Glomerular endothelial cell (primary cell): ENCODE measurements at regions not wholly inside any gene's neighbourhood (a gene's known extent, or its start where the extent isn't known, plus 50 kb on each side); places are given as distances from the start of the nearest gene placed in this dataset.
"Not testable (repeated sequence)": the region's sequence is repeated elsewhere in the genome, so short reads cannot be mapped to it uniquely, and the experiment has no call there.

ENCODE experiments used
- DNase-seq: peaks from one replicate; pipeline ENCODE4 v3.0.0-alpha.2; 2011; ENCODE audit warnings: low read depth, low spot score; ENCODE audit errors: extremely low read depth

GRCh38 chr13:105773241-105773640 is 762.2 kb downstream of the EFNB2 start:
- DNase-seq = no peak

- DNase-seq = no peak
Measured at GRCh38 chr13:105764486-105764885, 771.0 kb downstream of the EFNB2 start.

- no peak for DNase-seq
Measured at GRCh38 chr13:105763851-105764250, 771.6 kb downstream of the EFNB2 start.

- no peak for DNase-seq
Measured at GRCh38 chr13:105762096-105762495, 773.4 kb downstream of the EFNB2 start.

GRCh38 chr13:105758918-105759860 is 776.3 kb downstream of the EFNB2 start:
- DNase-seq = no peak

- DNase-seq = no peak
Measured at GRCh38 chr13:105740739-105741138, 794.7 kb downstream of the EFNB2 start.

- no peak for DNase-seq
Measured at GRCh38 chr13:105737688-105738087, 797.8 kb downstream of the EFNB2 start.

- DNase-seq = no peak
Measured at GRCh38 chr13:105735281-105735680, 800.2 kb downstream of the EFNB2 start.

GRCh38 chr13:105732806-105733529 is 802.5 kb downstream of the EFNB2 start:
- DNase-seq = no peak

- DNase-seq = no peak
Measured at GRCh38 chr13:105725887-105726286, 809.6 kb downstream of the EFNB2 start.

- no peak for DNase-seq
Measured at GRCh38 chr13:105721016-105721415, 814.4 kb downstream of the EFNB2 start.

GRCh38 chr13:105719859-105720258 is 815.6 kb downstream of the EFNB2 start:
- no peak for DNase-seq

- DNase-seq = no peak
Measured at GRCh38 chr13:105709181-105709580, 826.3 kb downstream of the EFNB2 start.

- no peak for DNase-seq
Measured at GRCh38 chr13:105703843-105704242, 831.6 kb downstream of the EFNB2 start.

- no peak for DNase-seq
Measured at GRCh38 chr13:105702441-105702840, 833.0 kb downstream of the EFNB2 start.

GRCh38 chr13:105692769-105693168 is 842.7 kb downstream of the EFNB2 start:
- DNase-seq = no peak

- no peak for DNase-seq
Measured at GRCh38 chr13:105684216-105684615, 851.2 kb downstream of the EFNB2 start.

GRCh38 chr13:105679838-105680237 is 855.6 kb downstream of the EFNB2 start:
- DNase-seq = no peak

GRCh38 chr13:105678072-105678471 is 857.4 kb downstream of the EFNB2 start:
- DNase-seq = no peak

- DNase-seq = no peak
Measured at GRCh38 chr13:105672881-105673280, 862.6 kb downstream of the EFNB2 start.

- DNase-seq = not testable (repeated sequence)
Measured at GRCh38 chr13:105671131-105671530, 864.3 kb downstream of the EFNB2 start.
